GM19468 (cell line): ENCODE measurements at regions not wholly inside any gene's neighbourhood (a gene's known extent, or its start where the extent isn't known, plus 50 kb on each side); places are given as distances from the start of the nearest gene placed in this dataset.
A peak's percentile ranks its signal among the peaks of the same experiment; 100 is the strongest.

Experiments
- ATAC-seq: cut with Tn5 transposase; IDR thresholded peaks from one replicate; pipeline ENCODE4 v1.9.1; 2021; ENCODE audit warnings: mild to moderate bottlenecking, moderate library complexity, moderate number of reproducible peaks; ENCODE audit not compliant: unreplicated experiment; ENCODE audit errors: extremely low read depth

DNA sequence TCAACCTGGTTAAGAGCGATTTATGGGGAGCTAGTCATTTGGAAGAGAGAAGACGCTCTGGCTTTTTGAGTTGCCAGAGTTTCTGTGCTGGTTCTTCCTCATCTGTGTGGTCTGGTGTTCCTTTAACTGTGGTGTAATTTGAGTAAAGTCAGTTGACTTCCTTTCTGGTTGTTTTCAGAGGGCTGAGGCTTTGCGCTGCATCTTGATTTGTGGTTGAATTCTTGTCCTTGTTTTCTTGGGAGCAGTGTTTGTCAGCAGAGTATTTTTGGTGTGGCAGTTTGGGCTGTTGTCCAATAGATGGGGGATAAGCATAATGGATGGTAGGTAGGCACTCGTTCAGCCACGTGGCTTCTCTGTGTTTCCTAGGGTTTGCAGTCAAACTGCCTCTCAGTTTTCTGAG is 2143.2 kb upstream of the TENM3 start:
- ATAC-seq, result no peak

DNA sequence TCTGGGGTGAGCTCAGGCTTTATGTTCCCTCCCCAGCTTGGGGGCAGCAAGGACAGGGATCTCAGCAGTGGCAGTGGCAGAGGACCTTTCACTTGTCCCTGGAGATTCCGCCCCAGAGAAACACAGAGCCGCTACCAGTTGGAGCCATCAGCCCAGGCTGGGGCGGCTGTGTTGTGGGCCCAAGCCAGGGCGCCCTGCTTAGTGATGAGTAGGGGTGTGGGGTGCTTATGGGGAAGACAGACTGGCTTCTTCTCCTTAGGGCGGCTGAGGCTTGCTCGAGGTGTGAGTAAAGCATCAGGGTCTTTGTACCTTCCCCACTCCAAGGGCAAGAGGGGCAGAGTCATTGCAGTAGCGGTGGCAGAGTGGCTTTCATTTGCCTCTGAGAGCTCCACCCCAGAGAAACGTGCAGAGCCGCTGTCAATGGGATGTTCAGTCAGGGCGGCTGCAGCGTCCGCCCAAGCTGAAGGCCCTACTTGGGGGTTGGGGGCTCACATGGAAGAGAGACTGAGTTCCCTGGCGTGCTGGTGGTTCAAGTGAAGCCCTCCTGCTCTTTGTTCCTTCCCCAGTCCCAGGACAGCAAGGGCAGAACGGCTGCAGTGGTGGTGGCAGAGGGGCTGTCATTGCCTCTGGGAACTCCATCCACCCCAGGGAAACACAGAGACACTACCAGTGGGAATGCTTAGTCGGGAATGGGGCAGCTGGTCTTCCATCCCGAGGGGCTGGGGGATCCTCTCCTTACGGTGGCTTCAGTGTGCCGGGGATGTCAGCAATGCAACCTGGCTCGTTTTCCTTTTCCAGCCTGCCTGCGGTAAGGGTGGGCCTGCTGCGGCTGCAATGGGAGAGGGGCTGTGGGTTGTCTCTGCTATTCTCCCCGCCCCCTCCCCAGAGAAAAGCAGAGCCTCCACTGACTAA is 2142.5 kb upstream of the TENM3 start:
- no peak for ATAC-seq

DNA sequence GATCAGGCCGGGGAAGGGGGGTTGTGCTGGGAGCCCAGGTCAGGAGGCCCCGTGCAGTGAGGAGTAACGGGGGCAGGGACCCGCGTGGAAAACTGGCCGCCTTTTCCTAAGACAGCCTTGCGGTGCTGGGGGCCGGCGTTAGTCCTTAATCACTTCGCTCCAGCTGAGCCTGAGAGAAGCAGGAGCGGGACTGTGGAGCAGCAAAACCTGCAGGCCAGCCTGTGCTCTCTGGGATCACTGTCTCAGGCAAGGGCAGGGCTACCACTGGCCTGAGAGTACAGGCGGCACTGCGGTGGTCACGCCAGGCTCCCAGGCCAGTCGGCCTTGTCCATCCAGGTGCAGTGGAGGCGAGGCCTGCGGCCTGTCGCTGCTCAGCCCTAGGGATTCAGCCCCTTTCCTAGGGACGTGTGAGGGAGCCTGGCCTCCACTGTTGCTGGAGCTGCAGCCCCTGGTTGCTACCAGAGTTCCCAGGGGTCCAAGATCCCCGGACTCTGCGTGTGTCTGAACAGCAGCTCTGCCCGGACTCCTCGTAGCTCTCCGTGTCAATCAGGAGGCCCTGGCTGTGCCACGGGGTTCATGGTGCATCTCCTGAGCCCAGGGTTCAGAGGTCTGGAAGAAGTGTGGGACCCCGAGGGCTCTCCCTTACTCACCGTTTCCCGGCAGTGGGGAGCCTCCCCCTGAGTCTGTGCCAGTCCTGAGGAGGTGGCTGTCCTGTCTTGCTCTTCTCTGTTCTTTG is 2141.7 kb upstream of the TENM3 start:
- ATAC-seq, result no peak

DNA sequence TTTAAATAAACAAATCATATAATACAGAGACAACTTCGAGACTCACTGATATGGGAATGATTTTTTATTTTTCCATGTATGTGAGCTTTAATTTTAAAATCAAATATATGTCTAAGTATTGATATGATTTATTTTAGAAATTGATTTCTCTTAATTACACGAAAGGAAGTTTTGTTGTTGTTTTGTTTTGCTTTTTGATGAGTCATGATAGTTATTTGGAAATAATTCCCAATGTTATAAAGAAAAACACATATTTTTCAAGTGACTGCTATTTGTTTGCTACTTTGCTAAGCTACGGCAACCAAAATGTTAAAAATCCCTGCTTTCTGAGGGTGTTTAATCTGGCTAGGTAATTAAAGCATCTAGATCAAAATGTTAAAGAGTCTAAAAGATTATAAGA is 2139.4 kb upstream of the TENM3 start:
- no peak for ATAC-seq

DNA sequence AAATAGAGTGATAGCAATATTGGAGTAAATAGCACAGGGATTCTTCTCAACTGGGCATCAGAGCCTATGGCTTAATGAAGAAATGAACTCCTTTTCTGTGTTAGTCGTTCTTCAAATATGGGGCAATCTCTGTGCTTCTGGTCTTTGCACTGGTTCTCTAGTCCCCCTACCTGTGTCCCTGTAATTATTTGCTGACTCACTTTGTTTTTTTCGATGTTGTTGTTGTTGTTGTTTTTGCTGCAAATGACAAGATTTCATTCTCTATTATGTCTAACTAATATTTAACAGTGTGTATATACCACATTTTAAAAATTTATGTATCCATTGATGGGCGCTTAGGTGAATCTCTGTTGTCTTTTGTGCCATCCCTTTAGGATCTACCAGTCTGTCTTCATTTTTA is 2137.8 kb upstream of the TENM3 start:
- no peak for ATAC-seq

DNA sequence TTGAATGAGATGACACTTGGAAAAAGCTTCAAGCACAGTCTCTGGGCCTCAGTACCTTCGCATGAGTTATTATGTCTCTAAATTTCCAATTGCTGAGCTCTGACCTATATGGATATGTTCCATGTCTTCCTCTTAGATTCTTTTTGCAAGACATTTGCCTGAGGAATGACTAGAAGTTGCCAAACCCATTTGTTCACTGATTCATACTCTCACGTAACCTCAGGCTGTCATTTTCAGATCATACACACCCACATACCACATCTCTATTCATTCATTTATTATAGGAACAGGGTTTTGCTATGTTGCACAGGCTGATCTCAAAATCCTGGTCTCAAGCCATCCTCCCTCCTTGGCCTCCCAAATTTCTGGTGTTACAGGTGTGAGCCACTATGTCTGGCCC is 2137.1 kb upstream of the TENM3 start:
- no peak for ATAC-seq

DNA sequence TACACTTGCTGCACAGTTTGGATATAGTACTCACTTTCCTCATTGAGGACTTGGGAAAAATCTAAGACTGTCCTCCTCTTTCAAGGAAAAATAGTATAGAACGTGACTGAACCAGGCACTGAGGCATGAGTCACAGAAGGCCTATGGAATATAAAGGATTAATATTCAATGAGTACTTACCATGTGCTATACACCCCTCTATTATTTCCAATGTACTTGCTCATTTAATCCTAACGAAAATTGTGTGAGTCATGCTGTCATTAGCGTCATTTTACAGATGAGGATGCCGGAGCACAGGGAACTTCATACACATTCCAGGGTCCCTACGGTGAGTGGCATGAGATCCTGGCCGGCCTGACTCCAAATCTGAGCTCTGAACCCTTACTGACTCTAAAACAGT is 2136.2 kb upstream of the TENM3 start:
- ATAC-seq, result no peak

DNA sequence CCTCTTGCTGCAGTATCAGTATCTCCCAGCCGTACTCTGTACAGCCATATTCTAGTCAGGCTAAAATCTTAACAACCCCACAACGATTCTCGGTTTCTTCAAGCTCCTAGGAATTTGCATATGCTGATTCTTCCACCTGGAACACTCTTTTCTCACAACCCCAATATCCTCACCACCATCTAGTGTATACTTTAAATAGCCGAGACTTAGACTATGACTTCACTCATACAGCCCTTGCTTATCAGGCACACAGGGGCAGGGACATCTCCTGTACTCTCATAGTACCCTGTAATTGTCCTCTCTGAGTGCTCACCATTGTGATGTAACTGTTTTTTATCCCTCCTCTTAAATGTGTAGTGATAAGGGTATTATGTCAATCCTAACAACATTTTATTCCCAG is 2126.4 kb upstream of the TENM3 start:
- ATAC-seq, result no peak

DNA sequence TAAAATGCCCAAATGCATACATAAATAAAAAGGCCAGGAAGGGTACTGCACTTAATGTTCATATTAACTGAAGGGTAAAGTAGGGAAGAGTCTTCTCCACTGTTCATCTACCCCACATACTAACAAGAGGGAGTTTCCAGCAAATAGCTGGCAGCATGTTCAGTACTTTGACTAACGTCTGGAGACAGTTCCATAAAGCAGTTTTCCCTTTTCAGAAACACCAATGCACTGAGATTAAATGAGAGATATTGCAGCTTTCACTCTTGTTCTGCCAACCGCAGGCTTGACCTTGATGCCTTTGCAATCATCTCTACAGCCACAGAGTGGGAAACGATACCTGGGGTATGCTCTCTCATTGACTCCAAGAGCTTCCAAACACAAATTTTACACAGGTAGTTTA is 2123.1 kb upstream of the TENM3 start:
- ATAC-seq, result no peak

DNA sequence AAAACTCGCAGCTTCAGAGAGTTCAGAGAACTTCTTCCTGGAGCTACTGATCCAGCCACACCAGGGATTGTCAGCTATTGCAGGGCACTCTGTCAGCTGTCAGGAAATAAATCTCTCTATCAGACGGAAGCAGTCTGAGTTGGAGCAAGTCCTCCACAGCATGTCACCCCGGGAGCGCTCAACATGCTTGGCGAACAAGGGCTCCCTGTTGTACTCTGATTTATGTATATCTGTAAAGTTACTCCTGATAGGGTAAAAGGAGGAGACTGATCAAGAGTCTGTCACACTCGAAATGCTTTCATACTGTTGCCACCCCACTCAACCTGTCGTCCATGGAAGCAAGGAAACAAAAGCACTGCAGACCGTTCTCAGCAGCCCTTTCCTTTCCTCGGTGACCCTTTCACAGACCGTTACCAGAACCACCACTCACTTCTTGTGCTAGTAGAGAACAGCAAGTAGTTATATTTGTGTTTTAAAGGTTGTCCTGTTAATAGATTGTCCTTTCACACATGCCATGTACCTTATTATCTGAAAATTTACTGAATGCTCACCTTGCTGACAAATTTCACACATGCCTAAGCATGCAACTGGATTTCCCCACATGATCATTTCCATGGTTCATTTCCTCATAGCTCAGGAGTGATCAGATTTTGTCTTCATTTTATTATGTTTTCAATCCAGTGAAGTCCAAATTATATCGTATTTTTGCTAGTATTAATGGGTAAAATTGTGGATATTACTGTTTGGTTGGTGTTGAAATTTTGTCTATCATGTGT is 2108.9 kb upstream of the TENM3 start:
- peak; percentile 47 for ATAC-seq

DNA sequence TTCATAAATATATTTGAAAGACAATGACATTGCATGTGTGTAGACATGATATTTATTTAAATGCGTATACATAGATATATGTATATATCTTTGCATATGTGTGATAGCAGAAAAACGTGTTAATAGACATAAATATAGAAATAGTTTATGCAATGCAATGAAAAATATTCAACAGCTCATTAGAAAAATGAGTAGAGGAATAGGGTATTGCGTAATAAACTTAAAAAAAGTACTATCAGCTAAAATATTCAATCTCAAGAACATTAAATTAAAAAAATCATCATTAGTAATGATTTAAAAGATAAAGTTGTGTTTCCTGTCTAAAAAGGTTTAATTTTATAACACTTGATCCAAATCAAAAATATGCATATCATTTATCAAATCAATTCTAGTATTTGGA is 2101.5 kb upstream of the TENM3 start:
- no peak for ATAC-seq

DNA sequence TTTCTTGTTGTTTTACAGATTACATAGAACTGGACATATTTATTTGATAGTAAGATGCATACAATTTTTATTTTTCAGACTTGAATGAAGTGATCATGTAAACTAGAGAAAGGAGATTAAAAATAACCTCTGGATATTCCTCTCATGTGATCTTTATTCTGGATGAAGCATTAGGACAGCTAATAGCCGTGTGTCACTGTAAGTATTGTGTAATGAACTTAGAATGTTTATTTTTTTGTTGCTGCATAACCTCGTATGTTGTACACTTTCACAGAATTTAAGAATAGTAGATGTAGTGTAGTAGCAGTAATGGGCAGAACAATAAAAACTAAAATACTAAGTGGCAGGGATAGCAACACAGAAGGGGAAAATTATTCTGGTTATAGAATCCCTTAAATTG is 2094.5 kb upstream of the TENM3 start:
- ATAC-seq, result no peak

DNA sequence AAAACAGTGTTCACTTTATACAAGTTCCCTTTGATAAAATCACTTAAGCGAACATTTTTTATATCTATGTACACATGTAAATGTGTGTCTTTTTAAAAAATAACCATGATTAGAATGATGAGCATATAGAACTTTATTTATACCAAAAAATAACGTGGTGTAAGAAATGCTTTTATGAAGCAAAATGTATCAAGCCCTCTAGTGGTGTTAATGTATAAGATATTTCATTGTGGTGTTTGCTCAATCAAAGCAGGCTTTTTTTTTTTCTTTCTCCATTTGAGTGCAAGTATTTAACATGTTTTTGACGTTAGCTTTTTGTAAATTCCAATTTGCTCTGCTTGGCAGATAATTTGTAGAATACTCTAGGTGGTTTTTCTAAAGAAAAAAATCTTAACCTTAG is 2092.4 kb upstream of the TENM3 start:
- ATAC-seq, result no peak

DNA sequence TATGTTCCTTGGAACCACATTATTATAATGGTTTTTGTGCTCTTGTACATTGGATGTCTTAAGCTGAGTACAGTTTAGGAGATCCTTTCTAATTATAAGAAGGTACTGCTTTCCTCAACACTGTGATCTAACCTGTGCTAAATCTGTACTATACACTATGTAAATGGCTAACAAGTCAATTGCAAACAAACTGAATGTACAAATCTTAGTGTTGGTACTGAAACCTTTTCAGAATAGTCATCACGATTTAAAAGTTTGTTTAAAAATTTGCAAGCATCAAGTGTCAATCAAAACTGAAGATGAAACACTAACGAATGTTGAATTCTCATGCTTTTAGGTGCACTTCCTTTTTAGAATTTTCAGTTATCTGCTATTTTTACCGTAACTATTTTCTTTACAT is 2090.4 kb upstream of the TENM3 start:
- ATAC-seq, result no peak

DNA sequence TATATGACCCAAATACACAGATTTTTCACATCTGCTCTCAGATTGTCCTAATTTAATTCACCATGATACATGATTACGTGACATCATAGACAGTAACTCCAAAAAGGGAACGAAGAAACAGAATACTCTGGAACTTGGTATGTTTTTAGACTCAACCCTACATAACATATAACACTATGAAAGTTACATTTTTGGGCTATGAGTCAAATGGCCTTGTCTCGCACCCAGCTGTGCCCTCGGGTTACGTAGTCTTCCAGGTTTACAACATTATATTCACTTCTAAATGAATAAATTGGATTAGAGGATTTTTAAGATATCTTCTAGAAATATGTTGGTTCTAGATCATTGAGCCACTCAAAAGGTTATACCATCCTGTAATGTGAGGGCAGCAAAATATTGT is 2089.6 kb upstream of the TENM3 start:
- ATAC-seq, result no peak

DNA sequence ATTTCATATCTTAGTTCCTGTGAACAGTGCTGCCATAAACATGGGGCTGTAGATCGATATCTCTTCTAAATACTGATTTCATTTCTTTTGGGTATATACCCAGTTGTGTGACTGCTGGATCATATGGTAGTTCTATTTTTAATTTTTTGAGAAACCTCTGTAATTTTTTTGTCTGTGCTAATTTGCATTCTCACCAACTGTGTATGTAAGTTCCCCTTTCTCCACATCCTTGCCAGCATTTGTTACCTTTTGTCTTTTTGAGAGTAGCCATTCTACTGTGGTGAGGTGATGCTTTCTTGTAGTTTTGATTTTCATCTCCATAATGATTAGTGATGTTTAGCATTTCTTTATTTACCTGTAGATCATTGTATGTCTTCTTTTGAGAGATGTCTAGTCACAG is 2086.5 kb upstream of the TENM3 start:
- no peak for ATAC-seq

DNA sequence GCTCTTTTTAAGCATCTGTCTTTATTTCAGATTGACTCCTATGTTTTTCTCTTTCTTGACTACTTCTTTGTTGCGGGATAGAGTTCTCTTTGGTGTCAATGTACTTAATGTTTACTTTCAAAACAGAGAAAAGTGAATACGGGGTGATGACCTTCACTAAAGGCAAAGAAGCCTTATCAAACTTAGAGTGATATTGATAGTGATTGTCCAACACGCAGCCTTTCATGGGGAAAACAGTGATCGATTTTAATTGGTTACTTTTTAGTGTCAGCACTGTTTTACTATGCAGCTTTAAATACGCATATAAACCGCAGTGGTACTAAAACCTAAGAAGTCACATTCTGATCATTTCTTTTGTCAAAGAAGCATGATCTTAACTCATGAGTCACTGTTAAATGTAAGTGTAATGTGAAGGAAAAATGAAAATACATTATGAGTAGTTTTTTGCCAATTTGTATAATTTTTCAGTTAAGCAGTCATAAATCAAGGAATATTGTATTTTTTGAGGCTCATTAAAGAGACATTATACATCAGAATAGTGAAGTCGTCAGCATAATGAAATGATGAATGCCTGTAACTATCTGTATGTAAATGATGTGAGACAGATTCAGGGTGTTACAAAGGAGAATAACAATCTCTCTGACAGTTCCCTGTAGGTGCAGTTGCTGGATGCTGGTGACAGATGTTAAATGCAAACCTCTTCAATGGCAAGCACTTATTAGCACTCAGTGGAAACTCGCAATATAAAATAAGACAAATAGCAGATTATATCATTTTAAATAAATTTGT is 2082.8 kb upstream of the TENM3 start:
- no peak for ATAC-seq

DNA sequence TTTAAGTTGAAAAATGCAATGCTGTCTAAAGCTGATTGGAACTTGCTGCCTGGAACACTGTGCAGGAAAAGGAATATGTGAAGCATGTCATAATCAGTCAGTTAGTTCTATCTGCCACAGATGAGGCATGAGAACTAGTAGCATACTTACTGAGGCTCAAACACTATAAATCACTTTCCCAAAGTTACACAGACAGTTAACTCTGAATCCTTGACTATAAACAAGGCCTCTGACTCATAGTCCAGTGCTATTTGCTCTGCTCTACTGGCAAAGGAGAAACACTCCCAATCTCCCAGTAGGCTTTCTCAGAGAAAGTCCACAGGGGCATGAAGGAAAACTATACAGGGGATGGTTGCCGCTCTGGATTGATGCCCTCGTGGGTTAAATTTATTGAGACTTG is 2078.4 kb upstream of the TENM3 start:
- ATAC-seq, result no peak

DNA sequence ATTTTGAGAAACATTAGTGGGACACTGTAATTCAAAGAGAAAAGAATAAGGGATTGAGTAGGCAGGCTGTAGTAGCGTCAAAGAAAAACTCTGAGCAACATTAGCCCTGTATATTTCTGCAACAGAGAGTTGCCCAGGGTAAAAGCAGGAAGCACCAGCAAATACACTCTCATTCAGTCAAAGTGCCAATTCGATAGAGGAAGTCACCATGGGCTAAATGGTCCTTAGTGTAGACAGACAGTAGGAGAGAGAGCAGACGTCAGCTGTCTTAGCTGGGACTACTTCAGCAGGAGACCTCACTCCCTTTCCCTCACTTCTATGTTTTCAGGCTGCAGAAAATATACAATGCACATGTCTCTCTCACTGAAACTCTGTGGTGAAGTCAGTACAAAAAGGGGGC is 2073.8 kb upstream of the TENM3 start:
- ATAC-seq, result no peak

DNA sequence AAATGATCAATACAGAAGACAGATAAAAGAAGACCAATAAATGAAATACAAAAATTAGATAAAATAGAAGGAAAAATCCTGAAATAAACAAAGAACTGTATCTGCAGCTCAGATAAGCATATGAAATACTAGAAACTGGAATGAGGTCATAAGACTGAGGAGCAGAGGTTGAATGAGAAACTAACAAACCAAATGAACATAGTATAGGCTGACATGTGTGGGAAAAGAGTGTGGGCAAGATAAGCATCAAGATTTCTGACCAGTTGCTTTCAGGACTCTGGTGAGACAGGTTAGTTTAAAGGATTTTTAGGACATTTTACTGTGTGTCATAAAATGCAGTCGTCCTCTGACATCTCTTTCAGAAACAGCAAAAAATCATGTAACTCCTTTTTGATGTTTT is 2073.2 kb upstream of the TENM3 start:
- no peak for ATAC-seq
